COLO668 (cell line): ENCODE measurements at regions not wholly inside any gene's neighbourhood (a gene's known extent, or its start where the extent isn't known, plus 50 kb on each side); places are given as distances from the start of the nearest gene placed in this dataset.
A peak's percentile ranks its signal among the peaks of the same experiment; 100 is the strongest.

Experiments used
- DNase-seq: peaks from one replicate; lab custom pipeline; 2025; ENCODE audit not compliant: unreplicated experiment; lab: John Stamatoyannopoulos, UW

DNA sequence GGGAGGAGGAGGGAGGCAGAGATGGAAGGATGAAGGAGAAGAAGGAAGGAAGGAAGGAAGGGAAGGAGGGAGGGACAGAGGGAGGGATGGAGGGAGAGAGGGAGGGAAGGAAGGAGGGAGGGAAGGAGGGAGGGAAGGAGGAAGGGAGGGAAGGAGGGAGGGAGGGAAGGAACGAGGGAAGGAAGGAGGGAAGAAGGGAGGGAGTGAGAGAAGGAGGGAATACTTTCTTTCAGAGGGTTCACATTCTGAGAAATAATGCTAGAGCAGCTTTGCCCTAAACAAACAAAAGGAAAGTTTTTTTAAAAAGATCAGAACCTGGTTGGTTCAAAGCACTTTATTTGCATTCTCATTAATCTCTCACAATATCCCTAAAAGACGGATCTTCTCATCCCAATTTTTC, 96.1 kb upstream of the NXT1 start:
- no peak for DNase-seq

DNA sequence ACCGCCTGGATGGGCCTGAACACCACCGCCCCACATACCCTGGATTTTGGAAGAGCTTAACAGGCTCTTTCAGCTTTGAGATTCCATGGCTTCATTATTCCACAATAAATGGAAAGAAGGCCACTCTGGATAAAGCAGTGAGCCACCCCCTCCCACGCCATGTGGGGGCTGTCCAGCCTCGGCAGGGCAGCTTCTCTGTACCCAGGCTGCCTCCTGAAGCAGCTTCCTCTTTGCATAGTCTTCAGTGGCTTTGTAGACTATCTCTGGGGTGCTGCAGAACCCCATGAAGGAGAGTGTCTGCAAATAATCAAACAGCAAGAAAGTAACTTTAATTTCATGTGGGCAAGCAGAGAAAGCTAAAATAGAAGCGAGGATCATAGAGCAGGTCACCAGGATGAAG, 96.6 kb upstream of the NXT1 start:
- DNase-seq = no peak

DNA sequence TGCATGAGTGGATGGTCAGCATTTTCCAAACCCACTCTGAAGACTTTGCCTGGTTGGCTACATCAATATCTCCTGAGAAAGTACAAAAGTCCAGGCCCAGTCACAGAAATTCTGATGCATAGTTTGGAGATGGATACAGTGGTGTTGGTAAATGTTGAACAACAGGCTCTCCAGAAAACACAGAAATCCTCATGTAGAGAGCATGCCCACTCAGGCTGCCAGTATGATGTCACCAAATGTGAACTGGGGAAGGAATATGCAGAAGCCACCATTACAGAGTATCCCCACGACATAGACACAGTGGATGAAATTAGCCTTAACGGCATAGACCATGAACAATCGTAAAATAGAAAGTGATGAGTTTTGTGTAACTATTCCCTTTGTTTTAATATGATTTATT, 97.1 kb upstream of the NXT1 start:
- no peak for DNase-seq

DNA sequence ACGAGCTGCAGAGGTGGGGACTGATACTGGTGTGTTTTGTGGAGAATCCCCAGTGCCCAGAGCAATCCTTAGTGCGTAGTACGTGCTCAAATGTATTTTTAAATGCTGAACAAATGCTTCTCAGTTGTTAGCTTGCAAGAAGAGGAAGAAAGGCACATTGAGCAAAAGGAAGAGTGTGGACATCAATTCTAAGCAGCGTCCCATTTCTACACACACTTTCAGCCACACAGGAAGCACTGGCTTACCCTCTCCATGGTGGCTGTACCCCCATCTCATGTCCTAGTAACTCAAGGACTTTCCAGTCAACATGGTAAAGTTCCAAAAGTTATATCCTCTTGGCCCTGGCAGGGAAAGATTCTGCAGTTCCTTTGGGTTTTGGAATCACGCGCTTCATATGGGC, 98.8 kb upstream of the NXT1 start:
- DNase-seq = no peak

DNA sequence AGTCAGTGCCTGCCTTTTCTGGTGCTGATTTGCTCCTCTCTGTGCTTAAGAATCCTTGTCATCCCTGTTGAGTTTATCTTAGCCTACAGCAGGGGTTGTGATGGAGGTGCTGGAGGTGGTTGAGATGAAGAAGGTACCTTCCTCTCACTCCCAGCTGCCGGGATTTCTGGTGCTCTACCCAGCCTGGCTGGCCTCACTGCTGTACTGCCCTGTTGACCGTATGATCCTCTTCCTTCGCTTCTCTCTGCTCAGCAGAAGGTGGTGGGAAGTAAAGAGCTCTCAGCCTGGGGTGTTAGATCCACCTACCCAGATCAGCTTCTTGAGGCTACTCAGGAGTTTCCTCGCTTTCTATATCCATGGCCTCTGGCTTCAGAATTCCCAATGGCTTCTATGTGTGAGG, 101.0 kb upstream of the NXT1 start:
- no peak for DNase-seq

DNA sequence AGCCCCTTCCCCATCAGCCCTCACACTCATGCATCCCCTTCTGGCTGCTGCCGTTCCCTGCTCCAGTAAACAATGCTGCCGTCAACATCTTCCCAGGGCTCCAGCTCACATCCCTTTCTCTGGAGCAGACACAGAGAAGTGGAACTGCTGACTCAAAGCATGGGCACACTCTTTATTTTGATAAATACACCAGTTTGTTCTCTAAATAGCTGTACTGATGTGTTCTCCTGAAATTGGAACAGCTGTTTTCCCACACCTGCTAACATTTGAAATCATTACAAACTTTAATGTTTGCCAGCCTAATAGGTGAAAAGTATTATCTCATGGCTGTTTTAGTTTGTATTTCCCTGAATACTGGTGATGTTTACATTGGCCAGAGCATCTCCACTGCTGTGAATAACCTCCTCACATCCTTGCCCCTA, 102.1 kb upstream of the NXT1 start:
- DNase-seq = no peak

DNA sequence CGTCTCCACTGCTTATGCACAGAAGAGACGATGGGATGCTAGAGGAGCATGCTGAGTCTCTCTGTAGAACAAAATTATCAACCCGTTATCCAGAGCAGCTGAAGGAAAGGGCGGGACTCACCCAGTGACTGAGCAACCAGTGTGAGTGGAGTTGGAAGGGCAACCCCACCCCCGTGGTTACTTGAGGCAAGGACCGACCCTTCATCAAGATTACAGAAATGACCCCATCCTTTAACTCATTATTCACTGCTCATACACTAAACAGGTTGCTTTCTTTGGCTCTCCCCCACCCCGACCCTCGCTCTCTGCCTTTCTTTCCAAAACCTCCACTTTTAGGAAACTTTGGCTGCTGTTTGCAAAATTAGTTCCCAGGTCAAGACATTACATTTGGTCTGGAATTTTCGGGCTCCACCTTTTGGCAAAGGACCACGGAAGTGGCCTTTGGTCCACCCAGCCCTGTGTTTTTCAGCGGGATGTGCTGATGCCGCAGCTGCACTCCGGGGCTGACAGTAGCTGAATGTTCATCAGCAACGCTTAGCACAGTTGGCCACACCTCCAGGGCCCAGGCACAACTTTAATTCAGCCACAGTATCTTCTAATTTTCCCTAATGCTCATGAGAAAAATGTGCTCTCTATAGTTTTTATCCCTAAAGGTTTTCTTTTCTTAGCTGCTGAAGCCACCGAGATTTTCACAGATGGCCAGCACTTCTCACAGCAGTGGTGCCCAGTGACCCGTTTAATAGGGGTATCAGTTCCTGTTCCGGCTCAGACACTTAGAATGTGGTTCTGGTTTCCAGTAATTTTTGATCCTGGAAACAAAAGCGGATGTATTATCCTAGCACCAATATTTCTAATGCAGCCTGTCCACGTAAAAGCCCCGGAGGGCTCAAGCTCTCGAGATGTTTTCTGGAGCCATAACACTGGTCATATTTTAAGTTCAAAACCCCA, 103.6 kb upstream of the NXT1 start:
- DNase-seq = no peak

DNA sequence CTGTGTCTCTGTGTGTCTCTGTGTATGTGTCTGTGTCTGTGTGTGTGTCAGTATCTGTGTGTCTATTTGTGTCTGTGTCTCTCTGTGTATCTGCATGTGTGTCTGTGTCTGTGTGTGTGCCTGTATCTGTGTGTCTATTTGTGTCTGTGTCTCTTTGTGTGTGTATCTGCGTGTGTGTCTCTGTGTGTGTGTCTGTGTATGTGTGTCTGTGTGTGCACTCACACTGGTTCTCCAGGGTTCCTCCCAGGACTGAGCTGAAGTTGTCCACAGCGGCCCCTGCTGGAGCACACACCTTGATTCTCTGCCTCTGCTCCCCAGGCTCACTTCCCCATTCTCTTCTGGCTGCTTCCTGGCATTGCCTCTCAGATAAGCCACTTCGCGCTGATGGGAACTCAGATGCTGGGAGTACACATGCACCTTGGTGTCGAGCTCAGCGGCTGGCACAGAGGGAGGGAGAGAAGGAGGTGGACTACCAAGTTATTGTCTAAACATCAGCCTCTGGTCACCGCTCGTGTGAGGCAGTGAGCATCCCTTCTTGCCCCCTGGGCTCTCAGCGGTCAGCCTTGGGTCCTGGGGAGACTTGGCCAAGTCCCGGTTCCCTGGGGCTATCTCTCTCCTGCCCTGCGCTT, 104.9 kb upstream of the NXT1 start:
- DNase-seq = peak; percentile 23

DNA sequence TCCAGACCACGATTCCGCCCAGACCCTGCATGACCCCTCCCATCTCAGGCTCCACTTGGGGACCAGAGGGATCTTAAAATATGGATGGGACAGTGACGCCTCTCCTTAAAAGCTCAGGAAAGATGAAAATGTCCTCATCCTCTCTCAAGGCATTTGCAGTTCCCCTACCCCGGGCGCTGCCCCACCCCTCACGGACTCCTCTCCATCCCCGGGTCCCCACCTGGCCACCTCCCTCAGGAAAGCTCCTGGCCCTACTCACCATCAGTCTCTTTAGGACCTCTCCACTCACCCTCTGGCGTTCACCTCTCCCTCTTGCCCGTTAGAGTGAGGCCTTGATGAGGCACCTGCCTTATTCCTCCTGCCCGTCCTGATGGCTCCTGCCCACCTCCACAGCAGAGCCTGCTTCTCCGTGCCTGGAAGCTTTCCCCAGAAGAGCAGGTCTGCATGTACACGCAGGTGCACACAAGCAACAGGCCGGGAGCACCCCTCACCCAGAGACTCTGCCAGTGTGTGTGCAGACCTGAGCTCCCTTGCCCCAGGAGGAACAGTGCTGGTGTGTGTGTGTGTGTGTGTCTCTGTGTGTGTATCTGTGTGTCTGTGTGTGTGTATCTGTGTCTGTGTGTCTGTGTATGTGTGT, 105.6 kb upstream of the NXT1 start:
- DNase-seq = no peak

DNA sequence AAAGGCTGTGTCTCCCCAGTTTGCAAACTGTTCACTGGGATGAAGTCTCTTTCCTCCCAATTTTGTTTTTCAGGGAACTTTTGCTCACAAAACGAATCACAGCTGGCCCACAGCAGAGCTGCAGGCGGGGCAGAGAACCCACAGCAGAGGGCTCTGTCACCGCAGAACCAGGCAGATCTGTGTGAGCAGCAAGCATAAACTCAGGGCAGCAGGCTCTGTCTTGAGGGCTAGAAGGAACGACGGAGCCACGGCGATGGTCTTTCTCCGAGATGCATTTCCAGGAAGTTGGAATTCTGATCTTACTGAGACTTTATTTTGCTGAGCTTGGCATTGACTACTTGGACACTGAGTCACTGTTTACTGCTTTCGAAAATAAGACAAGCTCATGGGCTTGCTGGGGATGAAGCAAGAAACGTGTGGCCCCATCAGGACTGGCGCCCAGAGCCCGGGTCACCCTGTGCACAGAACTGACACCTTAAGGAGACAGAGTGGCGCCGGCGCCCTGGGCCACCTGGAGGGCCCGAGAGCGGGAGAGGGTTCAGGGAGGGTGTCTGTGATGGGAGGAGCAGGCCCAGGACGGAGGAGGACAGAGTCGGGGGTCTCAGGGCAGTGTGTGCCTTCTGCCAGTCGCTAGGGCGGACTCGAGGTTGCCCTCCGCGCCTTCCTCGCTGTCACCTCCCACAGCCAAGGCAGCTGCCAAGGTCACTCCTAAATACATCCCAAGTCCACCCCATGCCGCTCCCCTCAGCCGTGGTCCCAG, 106.3 kb upstream of the NXT1 start:
- DNase-seq = no peak

DNA sequence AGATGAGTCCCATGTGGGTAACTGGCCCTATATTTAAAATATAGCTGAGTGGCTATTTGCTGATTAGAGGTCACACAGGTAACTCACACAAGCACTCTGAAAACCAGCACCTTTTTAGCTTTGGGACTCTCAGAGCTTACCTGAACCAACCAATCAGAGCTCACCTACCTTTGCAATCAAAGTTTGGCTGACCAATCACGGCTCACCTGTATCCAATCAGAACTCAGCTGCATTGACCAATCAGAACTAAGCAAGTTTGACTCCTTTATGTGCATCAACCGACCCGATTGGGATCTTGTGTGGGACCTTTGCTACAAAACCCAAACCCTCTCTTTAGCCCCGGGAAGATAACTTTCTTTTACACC, 106.8 kb upstream of the NXT1 start:
- DNase-seq = no peak

DNA sequence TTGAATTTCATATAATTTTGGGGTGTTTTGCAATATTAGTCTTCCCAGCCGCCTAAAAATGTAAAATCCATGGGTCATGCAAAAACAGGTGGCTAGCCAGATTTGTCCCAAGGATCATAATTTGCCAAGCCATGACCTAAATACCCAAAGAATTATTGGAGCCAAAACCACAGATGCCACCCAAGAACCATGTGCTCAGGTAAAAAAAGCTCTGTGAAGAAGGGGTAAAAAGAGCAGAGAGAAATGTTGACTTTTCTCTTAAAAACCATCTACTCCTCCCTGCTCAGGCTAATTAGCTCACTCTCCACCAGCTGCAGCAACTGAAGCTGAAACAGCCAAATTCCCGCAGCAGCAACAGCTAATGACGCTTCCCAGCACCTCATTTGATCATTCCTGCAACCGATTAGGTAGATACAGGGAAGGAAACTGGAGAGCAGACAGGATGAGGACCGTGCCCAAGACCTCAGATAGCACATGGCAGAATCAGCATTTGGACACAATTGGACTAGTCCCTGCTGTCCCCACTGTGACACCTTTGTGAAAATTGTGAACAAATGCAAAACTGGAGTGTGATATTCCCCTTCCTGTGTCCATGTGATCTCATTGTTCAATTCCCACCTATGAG, 107.9 kb upstream of the NXT1 start:
- DNase-seq = no peak

DNA sequence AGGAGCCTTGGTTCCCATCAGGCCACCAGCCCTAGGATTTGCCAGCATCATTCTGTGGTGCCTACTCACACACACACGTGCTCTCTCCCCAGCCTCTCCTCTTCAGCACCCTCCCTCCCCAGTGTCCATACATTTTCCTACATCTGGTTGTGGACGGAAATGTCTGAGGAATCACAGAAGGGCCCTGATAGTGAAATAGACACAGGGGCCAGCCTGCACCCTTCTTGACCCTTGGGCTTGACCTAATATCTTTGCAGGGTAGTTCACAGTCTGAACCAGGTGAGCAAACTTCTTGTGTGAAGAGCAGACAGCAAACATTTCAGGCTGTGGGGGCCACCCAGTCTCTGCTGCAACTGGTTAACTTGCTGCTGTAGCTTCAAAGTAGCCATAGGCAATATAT, 108.5 kb upstream of the NXT1 start:
- DNase-seq = no peak

DNA sequence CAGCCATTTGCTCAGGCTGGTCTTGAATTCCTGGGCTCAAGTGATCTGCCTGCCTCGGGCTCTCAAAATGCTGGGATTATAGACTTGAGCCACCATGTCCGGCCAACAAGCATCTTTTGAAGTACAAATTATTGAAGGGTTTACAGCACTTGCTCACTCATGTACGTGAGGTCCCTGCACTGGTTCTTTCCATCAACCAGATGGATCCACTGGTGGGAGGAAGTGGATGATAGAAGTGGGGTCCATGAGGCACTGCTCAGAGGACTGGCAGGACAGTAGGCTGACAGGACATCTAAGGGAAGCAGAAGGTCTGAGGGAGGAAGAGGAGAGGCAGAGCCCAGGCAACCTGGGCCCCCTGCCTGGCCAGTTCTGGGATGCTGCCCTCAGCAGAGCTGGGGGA, 109.2 kb upstream of the NXT1 start:
- no peak for DNase-seq

DNA sequence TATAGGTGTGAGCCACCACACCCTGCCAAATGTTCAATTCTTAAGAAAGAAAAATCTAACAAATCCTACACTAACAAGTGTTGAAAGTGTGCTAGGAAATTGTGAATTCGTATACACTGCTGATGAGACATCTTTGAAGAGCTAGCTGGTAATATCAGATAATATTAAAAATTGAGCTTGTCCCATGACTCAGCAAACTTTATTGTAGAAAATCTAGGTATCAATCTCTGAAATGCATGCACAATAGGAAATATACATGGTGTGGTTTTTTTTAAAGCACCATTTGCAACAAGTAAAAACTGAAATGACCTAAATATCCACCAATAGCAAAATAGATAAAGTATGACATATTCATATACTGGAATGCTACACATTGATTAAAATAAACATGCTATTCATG, 110.1 kb upstream of the NXT1 start:
- no peak for DNase-seq

DNA sequence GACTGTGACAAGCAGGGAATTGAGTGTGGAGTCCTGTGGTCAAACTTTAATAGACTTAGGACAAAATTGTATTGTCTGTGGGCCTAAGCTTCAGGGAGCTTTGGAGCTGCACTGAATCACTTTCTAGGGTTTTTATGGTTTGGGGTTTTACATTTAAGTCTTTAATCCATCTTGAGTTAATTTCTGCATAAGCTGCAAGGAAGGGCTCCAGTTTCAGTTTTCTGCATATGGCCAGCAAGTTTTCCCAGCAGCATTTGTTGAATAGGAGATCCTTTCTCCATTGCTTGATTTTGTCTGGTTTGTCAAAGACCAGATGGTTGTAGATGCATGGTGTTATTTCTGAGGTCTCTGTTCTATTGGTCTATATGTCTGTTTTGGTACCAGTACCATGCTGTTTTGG, 113.4 kb upstream of the NXT1 start:
- DNase-seq = no peak

DNA sequence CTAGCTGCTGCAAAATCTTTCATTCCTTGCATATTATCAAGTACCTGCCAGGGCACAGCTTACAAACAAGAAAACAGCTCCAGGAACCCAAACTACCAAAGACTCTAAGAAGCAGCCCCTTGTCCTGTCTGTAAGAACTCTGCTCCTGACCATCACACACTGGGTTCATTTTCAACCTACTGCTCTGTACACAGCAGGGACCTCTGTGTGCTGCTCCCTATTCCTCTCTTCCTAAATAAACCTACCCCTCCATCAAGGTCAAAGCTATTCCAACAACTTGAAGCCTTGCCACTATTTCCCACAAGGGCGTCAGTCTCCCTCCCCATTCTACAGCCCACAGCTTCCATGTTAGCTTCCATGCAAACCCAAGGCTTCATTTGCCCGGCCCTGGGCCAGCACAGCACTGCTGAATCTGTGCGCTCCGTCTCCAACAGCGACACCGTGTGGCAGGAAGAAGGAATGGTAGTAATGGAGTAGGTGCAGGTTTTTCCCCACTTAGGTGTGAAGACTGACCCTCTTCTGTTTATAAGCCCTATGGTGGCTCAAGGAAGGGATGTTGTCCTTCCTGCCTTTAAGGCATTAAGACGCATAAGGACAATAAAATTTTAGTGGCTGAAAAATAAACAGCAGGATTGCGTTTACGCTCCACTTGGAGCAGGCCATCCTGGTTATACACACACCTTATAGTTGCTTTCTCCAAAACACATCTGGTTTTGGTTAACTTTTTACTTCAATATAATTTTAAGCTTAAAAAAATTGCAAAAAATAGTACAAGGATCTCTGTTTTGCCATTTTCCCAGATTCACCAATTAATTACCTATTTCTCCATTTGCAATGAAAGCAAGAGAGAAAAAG, 115.2 kb upstream of the NXT1 start:
- peak; percentile 40 for DNase-seq

DNA sequence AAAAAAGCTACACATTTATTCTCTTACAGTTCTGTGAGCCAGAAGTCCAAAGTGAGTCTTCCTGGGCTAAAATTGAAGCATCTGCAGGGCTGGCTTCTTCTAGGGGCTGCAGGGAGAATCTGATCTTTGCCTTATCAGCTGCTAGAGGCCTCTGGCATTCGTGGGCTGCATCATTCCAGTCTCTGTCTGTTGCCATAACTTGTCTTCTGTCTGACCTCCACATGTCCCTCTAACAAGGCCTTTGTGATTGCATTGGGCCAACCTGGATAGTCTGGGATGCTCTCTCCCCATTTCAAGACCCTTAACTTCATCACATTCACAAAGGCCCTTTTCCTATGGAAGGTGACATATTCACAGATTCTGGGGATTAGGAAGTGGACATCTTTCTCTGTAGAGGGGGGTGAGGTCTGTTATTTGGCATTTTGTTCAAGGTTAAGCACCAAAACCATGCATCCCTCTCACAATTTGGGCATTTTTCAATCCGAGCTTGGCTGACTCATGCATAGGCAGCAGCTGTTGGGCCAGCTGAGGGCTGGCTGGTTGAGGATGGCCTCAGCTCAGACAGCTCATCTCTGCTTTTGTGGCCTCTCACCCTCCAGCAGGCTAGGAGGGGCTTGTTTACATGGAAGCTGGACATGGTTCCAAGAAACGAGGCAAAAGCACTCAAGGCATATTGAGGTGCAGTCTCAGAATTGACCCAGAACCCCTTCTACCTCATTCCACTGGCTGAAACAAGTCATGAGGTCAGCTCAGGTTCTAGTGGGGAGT, 116.1 kb upstream of the NXT1 start:
- DNase-seq = no peak

DNA sequence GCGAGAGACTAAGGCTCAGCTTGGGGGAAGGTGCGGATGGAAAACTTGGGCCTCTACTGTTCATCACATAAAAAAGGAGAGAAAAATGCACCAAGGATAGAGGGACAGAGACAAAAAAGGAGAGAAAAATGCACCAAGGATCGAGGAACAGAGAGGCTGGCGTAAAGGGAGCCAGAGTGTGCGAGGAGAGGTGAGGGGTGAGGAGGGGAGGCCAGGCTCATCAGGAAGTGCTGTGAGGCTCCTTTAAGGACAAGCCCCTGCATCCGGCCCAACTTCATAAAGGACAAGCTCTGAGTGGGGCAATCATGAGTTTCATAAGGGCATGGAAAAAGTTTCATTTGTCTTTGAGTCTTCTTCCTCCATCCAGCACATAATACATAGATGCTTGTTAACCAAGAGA, 117.2 kb upstream of the NXT1 start:
- no peak for DNase-seq
